Hepatocyte (in vitro differentiated cells): ENCODE measurements at regions not wholly inside any gene's neighbourhood (a gene's known extent, or its start where the extent isn't known, plus 50 kb on each side); places are given as distances from the start of the nearest gene placed in this dataset.

ENCODE experiments used
- DNase-seq: peaks from one replicate; pipeline ENCODE4 v3.0.0-alpha.2; 2016; ENCODE audit warnings: low spot score
- H2AFZ ChIP-seq: fragments of 200-600 bp; sonication (generic); 2 replicates; pipeline ENCODE4 v1.6.0; 2016; ENCODE audit warnings: antibody characterized with exemption, mild to moderate bottlenecking
- H3K27ac ChIP-seq: fragments of 200-600 bp; sonication (generic); 2 replicates; pipeline ENCODE4 v1.5.1; 2016; ENCODE audit warnings: mild to moderate bottlenecking
- H3K27me3 ChIP-seq: fragments of 200-600 bp; sonication (generic); 2 replicates; pipeline ENCODE4 v1.6.1; 2016
- H3K36me3 ChIP-seq: fragments of 200-600 bp; sonication (generic); replicated peaks from 2 replicates; pipeline ENCODE4 v1.5.1; 2016; ENCODE audit warnings: low read depth; ENCODE audit not compliant: insufficient read depth
- H3K4me1 ChIP-seq: fragments of 200-600 bp; sonication (generic); 2 replicates; pipeline ENCODE4 v1.5.1; 2016; ENCODE audit warnings: mild to moderate bottlenecking, moderate library complexity; ENCODE audit not compliant: insufficient read depth
- H3K4me2 ChIP-seq: fragments of 200-600 bp; sonication (generic); 2 replicates; pipeline ENCODE4 v1.6.0; 2016
- H3K4me3 ChIP-seq: fragments of 200-600 bp; sonication (generic); 2 replicates; pipeline ENCODE4 v1.5.1; 2016; ENCODE audit warnings: mild to moderate bottlenecking
- H3K79me2 ChIP-seq: fragments of 200-600 bp; sonication (generic); 2 replicates; pipeline ENCODE4 v1.6.0; 2017; ENCODE audit warnings: mild to moderate bottlenecking
- H3K9me2 ChIP-seq: fragments of 200-600 bp; sonication (generic); replicated peaks from 2 replicates; pipeline ENCODE4 v1.6.0; 2017; ENCODE audit warnings: mild to moderate bottlenecking; ENCODE audit not compliant: insufficient read depth
- H3K9me3 ChIP-seq: fragments of 200-600 bp; sonication (generic); 2 replicates; pipeline ENCODE4 v1.5.1; 2016; ENCODE audit warnings: low read depth, mild to moderate bottlenecking
- H4K20me1 ChIP-seq: fragments of 200-600 bp; sonication (generic); 2 replicates; pipeline ENCODE4 v1.6.0; 2016; ENCODE audit warnings: mild to moderate bottlenecking; ENCODE audit not compliant: insufficient read depth, poor library complexity, severe bottlenecking
- CTCF ChIP-seq: fragments of 200-600 bp; sonication (generic); IDR thresholded peaks from 2 replicates; pipeline ENCODE4 v1.5.1; 2016; ENCODE audit warnings: antibody characterized with exemption, mild to moderate bottlenecking; ENCODE audit not compliant: poor library complexity
- EZH2 ChIP-seq: fragments of 200-600 bp; sonication (generic); IDR thresholded peaks from 2 replicates; pipeline ENCODE4 v1.6.1; 2016; ENCODE audit warnings: antibody characterized with exemption, mild to moderate bottlenecking, borderline replicate concordance
- EZH2phosphoT487 ChIP-seq: fragments of 200-600 bp; sonication (generic); IDR thresholded peaks from one replicate; pipeline ENCODE4 v1.6.1; 2018; ENCODE audit warnings: antibody characterized with exemption, mild to moderate bottlenecking, low read depth, moderate library complexity; ENCODE audit not compliant: unreplicated experiment, severe bottlenecking
- WGBS: methylation state at CpG from one replicate; pipeline ENCODE4 v1.1.6; 2016; ENCODE audit warnings: low lambda C conversion rate; ENCODE audit errors: missing lambda C conversion rate; 5-methylcytosine and 5-hydroxymethylcytosine counted together

DNA sequence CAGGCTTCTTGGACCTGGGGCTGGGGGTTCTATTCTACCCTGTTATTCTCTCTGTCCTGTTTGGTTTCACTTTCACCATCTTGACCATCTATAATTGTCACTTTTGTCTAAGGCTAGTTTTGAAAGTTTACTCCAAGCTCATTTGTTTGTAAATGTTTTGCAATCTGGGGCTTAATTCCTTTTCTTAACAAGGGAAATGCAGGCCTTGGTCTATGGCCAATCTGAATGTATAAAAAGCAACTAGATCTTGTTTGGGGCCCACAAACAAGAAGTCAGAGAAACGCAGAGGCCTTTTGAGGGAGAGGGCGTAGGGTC is 86.3 kb upstream of the PREP start:
- H3K36me3 ChIP-seq, result no peaks in the 10 kb centered on the region
- peak overlapping the region; percentile 79 for H3K27ac ChIP-seq
- H3K79me2 ChIP-seq, result no peaks in the 10 kb centered on the region
- no peaks in the 10 kb centered on the region for H3K9me2 ChIP-seq
- no peaks in the 10 kb centered on the region for H4K20me1 ChIP-seq
- no peaks in the 10 kb centered on the region for H3K9me3 ChIP-seq
- H3K27me3 ChIP-seq, result no peaks in the 10 kb centered on the region
- H3K4me3 ChIP-seq, result no peak overlapping the region
- DNase-seq, result no peak
- no peak for TF ChIP-seq EZH2
- TF ChIP-seq CTCF, result no peak
- no peak for TF ChIP-seq EZH2phosphoT487
- H2AFZ ChIP-seq, result peak overlapping the region; percentile 3
- H3K4me2 ChIP-seq, result peak overlapping the region; percentile 41
- peaks cover 56% of the 10 kb centered on the region for H3K4me1 ChIP-seq
- 76% methylated on average over 2 of the region's 2 CpGs for WGBS

DNA sequence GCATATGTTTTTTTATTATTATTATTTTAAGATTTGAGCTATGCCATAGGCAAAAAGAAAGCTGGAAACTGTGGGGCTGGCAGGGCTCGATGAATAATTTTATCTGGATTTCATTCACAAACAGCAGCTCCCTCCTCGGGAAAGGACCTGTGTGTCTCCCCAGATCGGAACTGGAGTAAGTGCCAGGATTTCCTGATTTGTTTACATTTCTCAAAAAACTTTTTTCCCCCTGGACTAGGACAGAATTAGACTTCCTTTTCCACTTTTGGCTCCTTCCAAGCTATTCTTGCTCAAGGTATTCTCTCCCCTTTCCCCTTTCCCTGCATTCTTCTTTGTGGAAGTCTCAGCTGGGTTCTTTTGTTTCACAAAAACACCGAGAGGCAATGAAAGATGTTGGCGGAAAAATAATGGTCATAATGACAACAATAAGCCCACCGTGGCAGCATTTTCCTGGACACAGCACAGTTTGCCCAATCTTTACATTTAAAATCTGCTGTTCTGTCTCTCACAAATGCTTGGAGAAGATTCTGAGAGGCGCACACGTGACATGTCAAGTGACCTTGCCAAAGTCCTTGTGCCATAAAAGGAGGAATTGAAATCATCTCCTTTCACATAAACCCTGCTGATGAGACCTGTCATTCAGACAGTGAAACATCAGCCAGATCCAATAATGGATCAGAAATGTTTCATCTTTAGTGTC is 85.8 kb upstream of the PREP start:
- Histone ChIP-seq H3K79me2 (no peaks in the 10 kb centered on the region), H3K4me3 (no peak overlapping the region), H3K9me3 (no peaks in the 10 kb centered on the region), H3K27me3 (no peaks in the 10 kb centered on the region), H3K27ac (peak overlapping the region; percentile 79), H2AFZ (peak overlapping the region; percentile 3), H3K4me1 (peaks cover 56% of the 10 kb centered on the region), H3K9me2 (no peaks in the 10 kb centered on the region), H3K4me2 (peak overlapping the region; percentile 41), H3K36me3 (no peaks in the 10 kb centered on the region), H4K20me1 (no peaks in the 10 kb centered on the region)
- TF ChIP-seq EZH2phosphoT487 (no peak), CTCF (no peak), EZH2 (no peak)
- 49% methylated on average over 8 of the region's 8 CpGs for WGBS
- DNase-seq, result peak; percentile 28

- no peak overlapping the region for H3K4me2 ChIP-seq
- no peaks in the 10 kb centered on the region for H3K27me3 ChIP-seq
- no peak overlapping the region for H2AFZ ChIP-seq
- peaks cover 57% of the 10 kb centered on the region for H3K4me1 ChIP-seq
- H3K27ac ChIP-seq, result peak overlapping the region; percentile 26
- H4K20me1 ChIP-seq, result no peaks in the 10 kb centered on the region
- no peaks in the 10 kb centered on the region for H3K9me2 ChIP-seq
- no peaks in the 10 kb centered on the region for H3K36me3 ChIP-seq
- 97% methylated on average over 9 of the region's 9 CpGs for WGBS
- H3K9me3 ChIP-seq, result no peaks in the 10 kb centered on the region
- H3K4me3 ChIP-seq, result no peak overlapping the region
- TF ChIP-seq EZH2, result no peak
- no peak for TF ChIP-seq CTCF
- TF ChIP-seq EZH2phosphoT487, result no peak
- no peak for DNase-seq
- no peaks in the 10 kb centered on the region for H3K79me2 ChIP-seq
Measured at GRCh38 chr6:105487040-105487790, 84.3 kb upstream of the PREP start.
